H7 (cell line): ENCODE measurements at regions not wholly inside any gene's neighbourhood (a gene's known extent, or its start where the extent isn't known, plus 50 kb on each side); places are given as distances from the start of the nearest gene placed in this dataset.
"Not testable (repeated sequence)": the region's sequence is repeated elsewhere in the genome, so short reads cannot be mapped to it uniquely, and the experiment has no call there.

Experiments
- DNase-seq: peaks from one replicate; pipeline ENCODE4 v3.0.0; 2012
- H3K27me3 ChIP-seq: 2 replicates; pipeline ENCODE4 v1.6.0; 2011; ENCODE audit warnings: mild to moderate bottlenecking, low read length; ENCODE audit not compliant: control insufficient read depth, insufficient read depth
- H3K36me3 ChIP-seq: replicated peaks from 2 replicates; pipeline ENCODE4 v1.5.1; 2011; ENCODE audit warnings: low read length; ENCODE audit not compliant: control insufficient read depth, insufficient read depth
- H3K4me3 ChIP-seq: 2 replicates; pipeline ENCODE4 v1.5.1; 2011; ENCODE audit warnings: low read depth, mild to moderate bottlenecking, control low read depth, low read length, moderate library complexity; ENCODE audit not compliant: insufficient read depth

GRCh38 chr14:45766247-45766646 lies 513.2 kb upstream of the MIS18BP1 start:
- H3K36me3 ChIP-seq, result no peaks in the 10 kb centered on the region
- H3K27me3 ChIP-seq, result no peaks in the 10 kb centered on the region
- H3K4me3 ChIP-seq, result no peak overlapping the region
- no peak for DNase-seq

DNA sequence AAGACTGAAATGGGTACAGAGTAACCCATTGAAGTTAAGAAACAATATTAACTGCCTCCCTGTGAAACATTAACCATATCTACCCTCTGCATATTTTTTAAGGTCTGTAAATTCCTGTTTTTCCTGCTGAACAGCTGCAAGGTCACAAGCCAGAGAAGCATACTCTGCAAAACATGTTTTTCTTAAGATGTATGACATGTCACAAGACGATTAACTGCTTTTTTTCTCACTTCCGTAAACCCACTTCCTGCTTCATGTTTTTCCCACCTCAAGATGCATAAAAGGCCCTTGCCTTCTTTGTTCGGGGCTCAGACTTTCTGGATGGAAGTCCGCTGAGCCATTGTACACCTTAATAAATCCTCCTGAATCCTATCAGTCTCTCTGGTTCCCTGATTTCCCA lies 504.7 kb upstream of the MIS18BP1 start:
- H3K27me3 ChIP-seq, result no peaks in the 10 kb centered on the region
- no peaks in the 10 kb centered on the region for H3K36me3 ChIP-seq

DNA sequence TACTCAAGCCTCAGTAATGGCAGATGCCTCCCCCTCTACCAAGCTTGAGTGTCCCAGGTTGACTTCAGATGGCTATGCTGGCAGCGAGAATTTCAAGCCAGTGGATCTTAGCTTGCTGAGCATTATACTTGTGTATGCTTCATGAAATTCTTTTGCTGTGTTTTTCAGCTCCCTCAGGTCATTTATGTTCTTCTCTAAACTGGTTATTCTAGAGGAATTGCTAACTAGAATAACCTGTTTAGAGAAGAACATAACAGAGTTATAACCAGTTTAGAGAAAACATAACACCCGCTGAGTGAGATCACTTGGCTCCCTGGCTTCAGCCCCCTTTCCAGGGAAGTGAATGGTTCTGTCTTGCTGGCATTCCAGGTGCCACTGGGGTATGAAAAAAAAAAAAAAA lies 503.4 kb upstream of the MIS18BP1 start:
- not testable (repeated sequence) for H3K36me3 ChIP-seq, H3K4me3 ChIP-seq, H3K27me3 ChIP-seq, DNase-seq

More for the DNA sequence above, 504.7 kb upstream of the MIS18BP1 start:
- no peak overlapping the region for H3K4me3 ChIP-seq
- no peak for DNase-seq

DNA sequence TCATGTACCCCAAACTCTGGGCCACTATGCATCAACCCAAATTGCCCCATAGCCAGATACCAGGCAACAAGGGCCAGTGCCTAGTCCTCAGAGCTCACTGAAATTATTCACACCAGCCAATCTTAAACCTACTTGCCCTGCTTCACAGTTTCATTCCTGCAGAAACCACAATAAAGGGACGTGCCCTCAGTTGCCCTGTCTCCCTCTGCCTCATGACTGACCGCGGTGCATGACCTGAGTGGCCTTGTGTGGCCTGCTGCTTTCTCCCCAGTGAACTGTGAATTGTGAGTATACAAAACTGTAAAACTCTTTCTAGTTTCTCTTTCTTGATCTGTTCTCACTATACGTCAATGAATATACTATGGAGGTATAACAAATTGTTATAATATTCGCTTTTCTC lies 490.9 kb upstream of the MIS18BP1 start:
- H3K4me3 ChIP-seq, result no peak overlapping the region
- no peaks in the 10 kb centered on the region for H3K27me3 ChIP-seq
- no peak for DNase-seq
- H3K36me3 ChIP-seq, result no peaks in the 10 kb centered on the region

- no peaks in the 10 kb centered on the region for H3K36me3 ChIP-seq
- no peak overlapping the region for H3K4me3 ChIP-seq
- no peak for DNase-seq
- no peaks in the 10 kb centered on the region for H3K27me3 ChIP-seq
Measured at GRCh38 chr14:45742187-45742586, 489.2 kb upstream of the MIS18BP1 start.

DNA sequence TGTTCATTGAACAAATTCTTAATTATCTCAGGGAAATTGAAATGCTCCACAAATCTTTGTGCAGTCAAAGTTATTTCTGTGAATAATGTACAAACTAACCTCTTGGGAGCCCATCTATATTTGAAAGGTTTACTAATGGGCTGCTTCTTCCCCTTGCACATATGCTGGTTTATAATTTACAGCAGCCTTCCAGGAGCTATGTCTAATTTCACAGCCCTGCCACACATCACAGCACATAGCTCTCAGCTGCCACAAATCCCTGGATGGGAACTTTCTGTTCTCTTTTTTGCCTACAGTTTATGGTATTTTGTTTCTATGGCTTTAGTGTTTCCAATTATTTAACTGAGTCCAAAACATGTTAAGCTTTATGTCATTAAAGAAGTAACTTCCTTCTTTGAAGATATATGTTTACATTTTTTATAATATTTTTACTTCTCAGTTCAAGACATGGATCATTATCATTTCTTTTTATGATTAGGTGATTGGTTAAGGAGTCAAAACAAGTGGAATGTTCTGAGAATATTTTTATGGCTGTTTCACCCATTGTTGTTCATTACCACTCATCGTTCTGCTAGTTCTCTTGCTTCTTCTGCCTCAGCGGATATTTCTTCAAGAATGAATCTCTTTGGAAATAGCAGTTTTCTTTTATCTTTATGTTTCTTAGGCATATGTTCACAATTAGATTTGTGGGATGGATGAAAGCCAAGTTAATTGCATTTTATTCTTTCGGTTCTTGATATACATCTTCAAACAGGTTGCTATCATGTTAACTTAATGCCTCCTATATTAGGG lies 475.6 kb upstream of the MIS18BP1 start:
- H3K4me3 ChIP-seq, result no peak overlapping the region
- no peaks in the 10 kb centered on the region for H3K36me3 ChIP-seq
- no peaks in the 10 kb centered on the region for H3K27me3 ChIP-seq
- DNase-seq, result no peak

DNA sequence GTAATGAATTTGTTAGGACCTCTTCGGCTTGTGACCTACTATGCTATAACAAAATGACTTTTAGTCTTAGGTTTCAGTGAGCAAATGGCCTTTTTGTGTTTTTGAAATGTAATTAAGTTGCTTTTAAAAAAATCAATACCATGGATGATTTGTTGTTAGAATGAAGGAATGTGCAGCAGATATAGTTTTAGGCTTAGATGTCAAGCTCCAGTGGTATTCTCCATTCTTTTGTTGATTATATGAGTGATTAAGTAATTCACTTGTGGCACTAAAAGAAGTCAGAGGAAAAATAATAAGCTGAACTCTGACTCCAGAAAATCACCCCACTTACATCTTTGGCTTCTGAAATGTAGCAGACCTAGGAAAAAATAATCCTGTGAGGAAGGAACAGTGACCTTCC lies 474.1 kb upstream of the MIS18BP1 start:
- Histone ChIP-seq H3K36me3 (no peaks in the 10 kb centered on the region), H3K4me3 (no peak overlapping the region), H3K27me3 (no peaks in the 10 kb centered on the region)
- no peak for DNase-seq

DNA sequence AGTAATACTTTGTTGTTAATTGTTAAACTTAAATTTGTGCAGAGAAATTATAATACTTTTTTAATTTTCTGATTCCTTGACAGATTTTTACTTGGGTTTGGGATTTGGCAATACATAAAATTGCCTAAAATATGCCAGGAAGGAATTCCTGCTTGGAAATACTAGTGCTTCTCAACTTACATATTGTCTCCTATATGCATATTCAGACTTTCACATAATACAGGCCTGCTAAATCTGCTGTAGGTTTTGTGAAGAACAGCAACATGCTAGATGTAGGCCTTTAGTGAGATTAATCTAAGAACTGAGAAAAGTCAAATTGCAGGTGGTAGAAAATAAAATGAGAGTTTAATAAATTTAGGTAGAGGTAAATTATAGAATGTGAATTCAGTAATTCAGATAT lies 468.5 kb upstream of the MIS18BP1 start:
- H3K4me3 ChIP-seq, result no peak overlapping the region
- no peaks in the 10 kb centered on the region for H3K27me3 ChIP-seq
- no peak for DNase-seq
- H3K36me3 ChIP-seq, result no peaks in the 10 kb centered on the region

- H3K27me3 ChIP-seq, result no peaks in the 10 kb centered on the region
- no peaks in the 10 kb centered on the region for H3K36me3 ChIP-seq
- peak; percentile 32 for DNase-seq
- no peak overlapping the region for H3K4me3 ChIP-seq
Measured at GRCh38 chr14:45716572-45716971, 463.6 kb upstream of the MIS18BP1 start.

DNA sequence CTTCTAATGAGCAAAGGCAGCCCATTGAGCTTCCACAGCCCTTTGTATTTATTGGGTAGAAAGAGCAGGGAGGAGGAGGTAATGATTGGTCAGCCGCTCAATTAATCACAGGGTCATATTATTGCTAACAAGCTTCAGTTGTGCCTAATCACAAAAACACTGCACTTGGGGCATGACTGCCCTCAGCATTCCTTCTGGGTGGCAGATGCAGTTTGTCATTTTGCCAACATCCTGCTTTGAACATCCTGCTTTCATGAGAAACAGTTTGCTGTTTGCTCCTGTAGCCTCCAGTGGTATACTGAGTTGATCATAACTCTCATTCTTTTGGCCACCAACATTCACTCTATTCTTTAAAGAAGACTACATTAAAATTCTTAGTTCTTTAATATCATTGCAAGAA lies 462.9 kb upstream of the MIS18BP1 start:
- Histone ChIP-seq H3K4me3 (no peak overlapping the region), H3K36me3 (no peaks in the 10 kb centered on the region), H3K27me3 (no peaks in the 10 kb centered on the region)
- no peak for DNase-seq

GRCh38 chr14:45709541-45709940 lies 456.5 kb upstream of the MIS18BP1 start:
- no peaks in the 10 kb centered on the region for H3K27me3 ChIP-seq
- DNase-seq, result no peak
- H3K4me3 ChIP-seq, result no peak overlapping the region
- no peaks in the 10 kb centered on the region for H3K36me3 ChIP-seq

DNA sequence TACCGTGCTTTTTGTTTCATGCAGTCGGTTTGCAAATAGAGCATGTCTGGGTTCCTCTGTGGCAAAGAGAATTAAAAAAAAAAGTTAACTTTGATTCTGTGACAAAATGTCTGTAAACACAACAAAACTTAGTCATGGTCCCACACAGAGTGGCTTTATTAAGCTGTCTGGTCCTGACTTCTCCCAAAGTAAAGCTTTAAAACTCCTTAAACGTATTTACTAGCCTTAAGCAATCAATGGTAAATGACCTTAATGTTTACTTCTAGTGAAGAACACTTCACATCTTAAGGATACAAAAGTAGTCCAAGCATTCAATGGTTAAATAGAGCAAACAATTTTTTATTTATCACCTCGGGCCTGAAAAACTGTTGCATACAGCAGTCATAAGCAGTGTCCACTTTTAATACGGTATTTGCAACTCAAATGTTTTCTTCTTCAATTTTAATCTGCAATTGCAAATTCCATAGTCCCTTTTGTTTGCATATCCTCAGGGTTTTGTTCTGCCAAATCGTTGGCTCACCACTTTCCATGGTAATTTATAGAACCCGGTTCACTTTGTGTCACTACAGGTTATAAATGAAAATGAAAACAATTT lies 453.0 kb upstream of the MIS18BP1 start:
- Histone ChIP-seq H3K27me3 (no peaks in the 10 kb centered on the region), H3K4me3 (no peak overlapping the region), H3K36me3 (no peaks in the 10 kb centered on the region)
- DNase-seq, result no peak

- DNase-seq, result no peak
- no peaks in the 10 kb centered on the region for H3K27me3 ChIP-seq
- H3K4me3 ChIP-seq, result no peak overlapping the region
Measured at GRCh38 chr14:45699471-45699870, 446.5 kb upstream of the MIS18BP1 start.

DNA sequence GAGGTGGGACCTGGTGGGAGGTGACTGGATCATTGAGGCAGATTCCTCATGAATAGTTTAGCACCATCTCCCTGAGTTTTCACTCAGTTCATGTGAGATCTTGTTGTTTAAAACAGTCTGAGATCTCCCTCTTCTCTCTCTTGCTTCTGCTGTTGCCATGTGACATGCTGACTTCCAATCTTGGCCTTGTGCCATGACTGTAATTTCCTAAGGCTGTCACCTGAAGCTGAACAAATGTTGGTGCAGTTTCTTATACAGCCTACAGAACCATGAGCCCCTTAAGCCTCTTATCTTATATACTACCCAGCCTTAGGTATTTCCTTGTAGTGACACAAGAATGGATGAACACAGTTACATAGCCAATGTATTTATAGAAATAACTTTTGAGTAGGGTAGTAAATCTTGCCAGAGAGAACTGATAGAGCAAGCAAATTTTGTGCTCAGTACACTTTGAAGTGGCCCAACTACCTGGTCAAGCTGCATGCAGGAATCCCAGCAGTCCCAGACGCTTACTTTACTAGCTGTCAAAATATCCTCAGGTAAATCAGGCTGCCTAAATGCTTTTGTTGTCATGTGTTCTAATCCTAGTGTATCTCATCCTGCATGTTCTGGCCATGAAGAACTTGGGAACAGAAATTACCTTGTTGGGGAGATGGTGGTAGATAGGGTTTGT lies 445.6 kb upstream of the MIS18BP1 start:
- no peak for DNase-seq
- Histone ChIP-seq H3K4me3 (no peak overlapping the region), H3K27me3 (no peaks in the 10 kb centered on the region), H3K36me3 (no peaks in the 10 kb centered on the region)

More at GRCh38 chr14:45699471-45699870, 446.5 kb upstream of the MIS18BP1 start:
- no peaks in the 10 kb centered on the region for H3K36me3 ChIP-seq

GRCh38 chr14:45686771-45687170 lies 433.8 kb upstream of the MIS18BP1 start:
- Histone ChIP-seq H3K4me3 (no peak overlapping the region), H3K27me3 (no peaks in the 10 kb centered on the region), H3K36me3 (no peaks in the 10 kb centered on the region)
- no peak for DNase-seq
